ENCODE measurements at regions not wholly inside any gene's neighbourhood (a gene's known extent, or its start where the extent isn't known, plus 50 kb on each side); places are given as distances from the start of the nearest gene placed in this dataset.

GRCh38 chr2:186042207-186043028, 303.8 kb downstream of the FSIP2 start:
- Histone ChIP-seq H2AK5ac (ENCODE audit: low read length) (no peak overlapping the region), H3K23ac (ENCODE audit: low read length) (no peak overlapping the region)
- no CpG with 5 or more reads among the region's 5 CpGs for WGBS (ENCODE audit: extremely low coverage, insufficient coverage, insufficient read length)

GRCh38 chr2:186044761-186045160, 306.2 kb downstream of the FSIP2 start:
- Histone ChIP-seq H4K8ac (ENCODE audit: low read depth, low read length) (no peak overlapping the region), H3K14ac (ENCODE audit: low read length) (no peak overlapping the region), H3K27me3 (ENCODE audit: insufficient read depth, low read length) (no peaks in the 10 kb centered on the region), H2BK12ac (ENCODE audit: low read length) (no peak overlapping the region), H3K9me3 (ENCODE audit: insufficient read depth, low read depth, low read length) (no peaks in the 10 kb centered on the region), H3K36me3 (ENCODE audit: control insufficient read depth in 1 of 2, insufficient read depth in 2 of 2, low read length in 2 of 2) (no peaks in the 10 kb centered on the region), H3K4ac (ENCODE audit: low read depth, low read length) (no peak overlapping the region), H3K4me3 (ENCODE audit: low read depth, low read length) (no peak overlapping the region), H4K12ac (ENCODE audit: low read depth, low read length) (no peak overlapping the region), H2BK120ac (ENCODE audit: insufficient read depth, low read length, poor library complexity) (no peak overlapping the region), H3K9ac (ENCODE audit: low read length) (no peak overlapping the region), H3K23ac (ENCODE audit: low read length) (no peak overlapping the region), H3K4me2 (ENCODE audit: low read length) (no peak overlapping the region), H3K18ac (ENCODE audit: low read length) (no peak overlapping the region), H3K4me1 (ENCODE audit: control insufficient read depth in 1 of 2, insufficient read depth in 2 of 2, low read length in 2 of 2) (no peaks in the 10 kb centered on the region), H3K79me2 (ENCODE audit: control insufficient read depth, insufficient read depth, low read length, poor library complexity) (no peaks in the 10 kb centered on the region), H3K79me1 (ENCODE audit: low read length) (no peaks in the 10 kb centered on the region), H2AK5ac (ENCODE audit: low read length) (no peak overlapping the region), H3K27ac (ENCODE audit: low read depth, low read length) (no peak overlapping the region), H2BK5ac (ENCODE audit: low read depth, low read length, poor library complexity) (no peak overlapping the region), H2AFZ (ENCODE audit: insufficient read depth, low read length, poor library complexity) (no peak overlapping the region), H4K91ac (ENCODE audit: low read depth, low read length) (no peak overlapping the region)
- no peak for DNase-seq
- WGBS (ENCODE audit: extremely low coverage, insufficient coverage, insufficient read length), result no CpG with 5 or more reads among the region's 2 CpGs

More at GRCh38 chr2:186042207-186043028, 303.8 kb downstream of the FSIP2 start:
- H3K4me2 ChIP-seq (ENCODE audit: low read length), result no peak overlapping the region
- H3K4me1 ChIP-seq (ENCODE audit: control insufficient read depth in 1 of 2, insufficient read depth in 2 of 2, low read length in 2 of 2), result no peaks in the 10 kb centered on the region
- no peaks in the 10 kb centered on the region for H3K79me2 ChIP-seq (ENCODE audit: control insufficient read depth, insufficient read depth, low read length, poor library complexity)
- H2BK5ac ChIP-seq (ENCODE audit: low read depth, low read length, poor library complexity), result no peak overlapping the region
- no peak overlapping the region for H2AFZ ChIP-seq (ENCODE audit: insufficient read depth, low read length, poor library complexity)
- no peak overlapping the region for H3K9ac ChIP-seq (ENCODE audit: low read length)
- H3K4ac ChIP-seq (ENCODE audit: low read depth, low read length), result no peak overlapping the region
- H4K8ac ChIP-seq (ENCODE audit: low read depth, low read length), result no peak overlapping the region
- no peaks in the 10 kb centered on the region for H3K79me1 ChIP-seq (ENCODE audit: low read length)
- peak overlapping the region; percentile 43 for H4K12ac ChIP-seq (ENCODE audit: low read depth, low read length)
- H3K4me3 ChIP-seq (ENCODE audit: low read depth, low read length), result no peak overlapping the region
- H4K91ac ChIP-seq (ENCODE audit: low read depth, low read length), result no peak overlapping the region
- no peak overlapping the region for H3K14ac ChIP-seq (ENCODE audit: low read length)
- no peaks in the 10 kb centered on the region for H3K9me3 ChIP-seq (ENCODE audit: insufficient read depth, low read depth, low read length)
- H2BK120ac ChIP-seq (ENCODE audit: insufficient read depth, low read length, poor library complexity), result no peak overlapping the region
- no peak overlapping the region for H3K18ac ChIP-seq (ENCODE audit: low read length)
- DNase-seq, result no peak
- no peak overlapping the region for H2BK12ac ChIP-seq (ENCODE audit: low read length)
- no peaks in the 10 kb centered on the region for H3K36me3 ChIP-seq (ENCODE audit: control insufficient read depth in 1 of 2, insufficient read depth in 2 of 2, low read length in 2 of 2)
- no peaks in the 10 kb centered on the region for H3K27me3 ChIP-seq (ENCODE audit: insufficient read depth, low read length)
- no peak overlapping the region for H3K27ac ChIP-seq (ENCODE audit: low read depth, low read length)

GRCh38 chr2:186052930-186053329, 314.3 kb downstream of the FSIP2 start:
- Histone ChIP-seq H2AFZ (ENCODE audit: insufficient read depth, low read length, poor library complexity) (no peak overlapping the region), H3K18ac (ENCODE audit: low read length) (no peak overlapping the region), H2AK5ac (ENCODE audit: low read length) (no peak overlapping the region), H3K27ac (ENCODE audit: low read depth, low read length) (no peak overlapping the region), H3K9me3 (ENCODE audit: insufficient read depth, low read depth, low read length) (no peaks in the 10 kb centered on the region), H3K4me2 (ENCODE audit: low read length) (no peak overlapping the region), H3K9ac (ENCODE audit: low read length) (no peak overlapping the region), H3K14ac (ENCODE audit: low read length) (no peak overlapping the region), H3K36me3 (ENCODE audit: control insufficient read depth in 1 of 2, insufficient read depth in 2 of 2, low read length in 2 of 2) (no peaks in the 10 kb centered on the region), H4K12ac (ENCODE audit: low read depth, low read length) (no peak overlapping the region), H2BK120ac (ENCODE audit: insufficient read depth, low read length, poor library complexity) (no peak overlapping the region), H3K23ac (ENCODE audit: low read length) (no peak overlapping the region), H3K79me1 (ENCODE audit: low read length) (no peaks in the 10 kb centered on the region), H4K8ac (ENCODE audit: low read depth, low read length) (no peak overlapping the region), H3K4me3 (ENCODE audit: low read depth, low read length) (no peak overlapping the region), H2BK5ac (ENCODE audit: low read depth, low read length, poor library complexity) (no peak overlapping the region), H2BK12ac (ENCODE audit: low read length) (no peak overlapping the region), H3K79me2 (ENCODE audit: control insufficient read depth, insufficient read depth, low read length, poor library complexity) (no peaks in the 10 kb centered on the region), H3K4ac (ENCODE audit: low read depth, low read length) (no peak overlapping the region), H3K27me3 (ENCODE audit: insufficient read depth, low read length) (no peaks in the 10 kb centered on the region), H4K91ac (ENCODE audit: low read depth, low read length) (no peak overlapping the region), H3K4me1 (ENCODE audit: control insufficient read depth in 1 of 2, insufficient read depth in 2 of 2, low read length in 2 of 2) (no peaks in the 10 kb centered on the region)
- WGBS (ENCODE audit: extremely low coverage, insufficient coverage, insufficient read length), result no CpG with 5 or more reads among the region's 1 CpG
- no peak for DNase-seq

- WGBS (ENCODE audit: extremely low coverage, insufficient coverage, insufficient read length), result no CpG with 5 or more reads among the region's 3 CpGs
- H2AFZ ChIP-seq (ENCODE audit: insufficient read depth, low read length, poor library complexity), result no peak overlapping the region
- H3K79me2 ChIP-seq (ENCODE audit: control insufficient read depth, insufficient read depth, low read length, poor library complexity), result no peaks in the 10 kb centered on the region
- no peak overlapping the region for H3K18ac ChIP-seq (ENCODE audit: low read length)
- H3K9me3 ChIP-seq (ENCODE audit: insufficient read depth, low read depth, low read length), result no peaks in the 10 kb centered on the region
- no peaks in the 10 kb centered on the region for H3K36me3 ChIP-seq (ENCODE audit: control insufficient read depth in 1 of 2, insufficient read depth in 2 of 2, low read length in 2 of 2)
- no peak overlapping the region for H3K14ac ChIP-seq (ENCODE audit: low read length)
- H2BK120ac ChIP-seq (ENCODE audit: insufficient read depth, low read length, poor library complexity), result no peak overlapping the region
- H3K27me3 ChIP-seq (ENCODE audit: insufficient read depth, low read length), result no peaks in the 10 kb centered on the region
- H2AK5ac ChIP-seq (ENCODE audit: low read length), result no peak overlapping the region
- H3K4me3 ChIP-seq (ENCODE audit: low read depth, low read length), result no peak overlapping the region
- H3K9ac ChIP-seq (ENCODE audit: low read length), result no peak overlapping the region
- no peak overlapping the region for H3K4me2 ChIP-seq (ENCODE audit: low read length)
- no peak overlapping the region for H4K8ac ChIP-seq (ENCODE audit: low read depth, low read length)
- H3K79me1 ChIP-seq (ENCODE audit: low read length), result no peaks in the 10 kb centered on the region
- H4K12ac ChIP-seq (ENCODE audit: low read depth, low read length), result no peak overlapping the region
- H3K27ac ChIP-seq (ENCODE audit: low read depth, low read length), result no peak overlapping the region
- H3K23ac ChIP-seq (ENCODE audit: low read length), result no peak overlapping the region
- no peak overlapping the region for H3K4ac ChIP-seq (ENCODE audit: low read depth, low read length)
- H2BK12ac ChIP-seq (ENCODE audit: low read length), result no peak overlapping the region
- no peak overlapping the region for H4K91ac ChIP-seq (ENCODE audit: low read depth, low read length)
- no peaks in the 10 kb centered on the region for H3K4me1 ChIP-seq (ENCODE audit: control insufficient read depth in 1 of 2, insufficient read depth in 2 of 2, low read length in 2 of 2)
- DNase-seq, result no peak
- H2BK5ac ChIP-seq (ENCODE audit: low read depth, low read length, poor library complexity), result no peak overlapping the region
Measured at GRCh38 chr2:186058614-186059013, 320.0 kb downstream of the FSIP2 start.
